ENCODE measurements at regions not wholly inside any gene's neighbourhood (a gene's known extent, or its start where the extent isn't known, plus 50 kb on each side); places are given as distances from the start of the nearest gene placed in this dataset.

- no peak for DNase-seq (ENCODE audit: low read depth in 2 of 2)
Measured at GRCh38 chrX:42725196-42725595, 52.8 kb downstream of the PPP1R2C start.

- DNase-seq (ENCODE audit: low read depth in 2 of 2), result no peak
Measured at GRCh38 chrX:42720209-42720608, 57.8 kb downstream of the PPP1R2C start.

- no peak for DNase-seq (ENCODE audit: low read depth in 2 of 2)
Measured at GRCh38 chrX:42715701-42716262, 62.2 kb downstream of the PPP1R2C start.

- peak; percentile 17 to 30 for DNase-seq (ENCODE audit: low read depth in 2 of 2)
Measured at GRCh38 chrX:42714981-42715700, 62.8 kb downstream of the PPP1R2C start.

GRCh38 chrX:42710452-42710851 lies 67.5 kb downstream of the PPP1R2C start:
- no peak for DNase-seq (ENCODE audit: low read depth in 2 of 2)

GRCh38 chrX:42708222-42708621 lies 69.7 kb downstream of the PPP1R2C start:
- no peak for DNase-seq (ENCODE audit: low read depth in 2 of 2)

GRCh38 chrX:42707742-42708141 lies 70.2 kb downstream of the PPP1R2C start:
- no peak for DNase-seq (ENCODE audit: low read depth in 2 of 2)

- no peak for DNase-seq (ENCODE audit: low read depth in 2 of 2)
Measured at GRCh38 chrX:42704454-42704853, 73.5 kb downstream of the PPP1R2C start.

GRCh38 chrX:42697544-42697943 lies 80.4 kb downstream of the PPP1R2C start:
- DNase-seq (ENCODE audit: low read depth in 2 of 2), result no peak

GRCh38 chrX:42696536-42697124 lies 81.3 kb downstream of the PPP1R2C start:
- no peak for DNase-seq (ENCODE audit: low read depth in 2 of 2)

- DNase-seq (ENCODE audit: low read depth in 2 of 2), result no peak
Measured at GRCh38 chrX:42695800-42696358, 82.1 kb downstream of the PPP1R2C start.

GRCh38 chrX:42694260-42694815 lies 83.6 kb downstream of the PPP1R2C start:
- DNase-seq (ENCODE audit: low read depth in 2 of 2), result no peak

GRCh38 chrX:42691196-42691595 lies 86.8 kb downstream of the PPP1R2C start:
- DNase-seq (ENCODE audit: low read depth in 2 of 2), result no peak

- DNase-seq (ENCODE audit: low read depth in 2 of 2), result no peak
Measured at GRCh38 chrX:42686706-42687105, 91.3 kb downstream of the PPP1R2C start.

GRCh38 chrX:42686296-42686695 lies 91.7 kb downstream of the PPP1R2C start:
- DNase-seq (ENCODE audit: low read depth in 2 of 2), result no peak

- DNase-seq (ENCODE audit: low read depth in 2 of 2), result no peak
Measured at GRCh38 chrX:42684065-42684464, 93.9 kb downstream of the PPP1R2C start.

- DNase-seq (ENCODE audit: low read depth in 2 of 2), result no peak
Measured at GRCh38 chrX:42680666-42681065, 97.3 kb downstream of the PPP1R2C start.

GRCh38 chrX:42678133-42678532 lies 99.8 kb downstream of the PPP1R2C start:
- no peak for DNase-seq (ENCODE audit: low read depth in 2 of 2)

GRCh38 chrX:42673301-42673810 lies 104.6 kb downstream of the PPP1R2C start:
- DNase-seq (ENCODE audit: low read depth in 2 of 2), result no peak

GRCh38 chrX:42664680-42665079 lies 113.3 kb downstream of the PPP1R2C start:
- DNase-seq (ENCODE audit: low read depth in 2 of 2), result no peak

GRCh38 chrX:42628471-42628870 lies 149.5 kb downstream of the PPP1R2C start:
- DNase-seq (ENCODE audit: low read depth in 2 of 2), result no peak

GRCh38 chrX:42627891-42628290 lies 150.1 kb downstream of the PPP1R2C start:
- DNase-seq (ENCODE audit: low read depth in 2 of 2), result no peak

All from stimulated activated CD4-positive, alpha-beta T cell treated with anti-CD3 and anti-CD28 coated beads, Interleukin-15, amount 100 ng/mL, for 48 hours (primary cell).